D341Med (cell line): ENCODE measurements at regions not wholly inside any gene's neighbourhood (a gene's known extent, or its start where the extent isn't known, plus 50 kb on each side); places are given as distances from the start of the nearest gene placed in this dataset.
"Not testable (repeated sequence)": the region's sequence is repeated elsewhere in the genome, so short reads cannot be mapped to it uniquely, and the experiment has no call there.

Source experiments
- DNase-seq: peaks from one replicate; pipeline ENCODE4 v3.0.0; 2012; ENCODE audit warnings: low spot score

GRCh38 chr11:15845261-15845660, 511.1 kb downstream of the SOX6 start:
- DNase-seq = no peak

- DNase-seq = no peak
Measured at GRCh38 chr11:15848631-15849168, 507.6 kb downstream of the SOX6 start.

- no peak for DNase-seq
Measured at GRCh38 chr11:15849257-15849656, 507.1 kb downstream of the SOX6 start.

- not testable (repeated sequence) for DNase-seq
Measured at GRCh38 chr11:15850335-15850734, 506.0 kb downstream of the SOX6 start.

GRCh38 chr11:15851051-15851498, 505.3 kb downstream of the SOX6 start:
- DNase-seq = no peak

- DNase-seq = no peak
Measured at GRCh38 chr11:15852179-15852578, 504.2 kb downstream of the SOX6 start.

- no peak for DNase-seq
Measured at GRCh38 chr11:15854245-15854644, 502.1 kb downstream of the SOX6 start.

- no peak for DNase-seq
Measured at GRCh38 chr11:15858881-15859280, 497.5 kb downstream of the SOX6 start.

- DNase-seq = no peak
Measured at GRCh38 chr11:15859411-15859810, 496.9 kb downstream of the SOX6 start.

GRCh38 chr11:15861256-15861655, 495.1 kb downstream of the SOX6 start:
- no peak for DNase-seq

- DNase-seq = no peak
Measured at GRCh38 chr11:15863411-15863810, 492.9 kb downstream of the SOX6 start.

- DNase-seq = no peak
Measured at GRCh38 chr11:15864026-15864805, 492.1 kb downstream of the SOX6 start.

GRCh38 chr11:15865212-15865987, 490.9 kb downstream of the SOX6 start:
- DNase-seq = no peak

- no peak for DNase-seq
Measured at GRCh38 chr11:15867871-15868270, 488.5 kb downstream of the SOX6 start.

- DNase-seq = no peak
Measured at GRCh38 chr11:15870911-15871310, 485.4 kb downstream of the SOX6 start.

- DNase-seq = no peak
Measured at GRCh38 chr11:15871904-15872626, 484.3 kb downstream of the SOX6 start.

- DNase-seq = no peak
Measured at GRCh38 chr11:15873501-15873900, 482.8 kb downstream of the SOX6 start.

- DNase-seq = no peak
Measured at GRCh38 chr11:15874704-15875103, 481.6 kb downstream of the SOX6 start.

GRCh38 chr11:15875393-15875792, 481.0 kb downstream of the SOX6 start:
- DNase-seq = no peak

GRCh38 chr11:15875943-15876342, 480.4 kb downstream of the SOX6 start:
- DNase-seq = no peak

- no peak for DNase-seq
Measured at GRCh38 chr11:15878756-15879155, 477.6 kb downstream of the SOX6 start.

GRCh38 chr11:15880291-15880690, 476.1 kb downstream of the SOX6 start:
- no peak for DNase-seq
